IMR-90 (cell line): ENCODE measurements at regions not wholly inside any gene's neighbourhood (a gene's known extent, or its start where the extent isn't known, plus 50 kb on each side); places are given as distances from the start of the nearest gene placed in this dataset.

ENCODE experiments used
- ATAC-seq: fragments of 200-7000 bp; cut with Tn5 transposase; 2 replicates; pipeline ENCODE4 v1.9.1; 2020; ENCODE audit warnings: low read depth, mild to moderate bottlenecking, moderate library complexity
- BruUV-seq: library from RNA; stranded (reverse); fragments of 400-500 nt; replicated peaks from 2 replicates; lab custom pipeline; 2021; lab: Mats Ljungman, UMichigan
- CTCF ChIA-PET: fragments of 300-600 bp; formaldehyde crosslinking; extraction: SDS; loops from one replicate; lab custom pipeline; 2021; ENCODE audit warnings: antibody characterized with exemption; lab: Yijun Ruan, JAX
- POLR2A ChIA-PET: fragments of 300-600 bp; sonication (Branson Sonifier 250); formaldehyde crosslinking; loops from one replicate; lab custom pipeline; 2022; ENCODE audit warnings: antibody characterized with exemption; ENCODE audit not compliant: unreplicated experiment; lab: Charles Lee
- DNase-seq: peaks from one replicate; pipeline ENCODE4 v3.0.0; 2013
- H2AFZ ChIP-seq: replicated peaks from 2 replicates; pipeline ENCODE3; 2013; ENCODE audit warnings: low read length, mild to moderate bottlenecking; ENCODE audit not compliant: poor library complexity
- H2AK5ac ChIP-seq: 2 replicates; pipeline ENCODE4 v1.6.1; 2013; ENCODE audit warnings: low read depth, low read length, inconsistent platforms
- H2AK9ac ChIP-seq: replicated peaks from 2 replicates; pipeline ENCODE3; 2013; ENCODE audit warnings: mild to moderate bottlenecking, low read depth, low read length, moderate library complexity; ENCODE audit not compliant: poor library complexity
- H2BK120ac ChIP-seq: 2 replicates; pipeline ENCODE4 v1.6.1; 2013; ENCODE audit warnings: low read depth, low read length, inconsistent platforms
- H2BK15ac ChIP-seq: 3 replicates; pipeline ENCODE4 v1.6.1; 2013; ENCODE audit warnings: low read depth, low read length, inconsistent platforms
- H2BK20ac ChIP-seq: 2 replicates; pipeline ENCODE4 v1.6.1; 2013; ENCODE audit warnings: low read depth, mild to moderate bottlenecking, inconsistent platforms, low read length, moderate library complexity
- H2BK5ac ChIP-seq: 2 replicates; pipeline ENCODE4 v1.6.1; 2013; ENCODE audit warnings: mild to moderate bottlenecking, low read depth, low read length, inconsistent platforms; ENCODE audit not compliant: poor library complexity, severe bottlenecking
- H3K14ac ChIP-seq: replicated peaks from 2 replicates; pipeline ENCODE4 v1.6.1; 2013; ENCODE audit warnings: low read depth, low read length, inconsistent platforms
- H3K18ac ChIP-seq: 2 replicates; pipeline ENCODE4 v1.6.1; 2013; ENCODE audit warnings: low read depth, low read length, control low read depth
- H3K23ac ChIP-seq: 2 replicates; pipeline ENCODE4 v1.6.1; 2013; ENCODE audit warnings: low read depth, low read length, inconsistent platforms
- H3K27ac ChIP-seq: 2 replicates; pipeline ENCODE4 v1.5.1; 2013; ENCODE audit warnings: mild to moderate bottlenecking, control low read depth, low read length; ENCODE audit not compliant: insufficient read depth
- H3K27me3 ChIP-seq: 2 replicates; pipeline ENCODE4 v1.6.1; 2013; ENCODE audit warnings: low read length; ENCODE audit not compliant: control insufficient read depth, insufficient read depth
- H3K36me3 ChIP-seq: 2 replicates; pipeline ENCODE4 v1.6.1; 2013; ENCODE audit warnings: low read length, mixed read lengths; ENCODE audit not compliant: control insufficient read depth, insufficient read depth
- H3K4ac ChIP-seq: 2 replicates; pipeline ENCODE4 v1.6.1; 2013; ENCODE audit warnings: low read depth, low read length, inconsistent platforms
- H3K4me1 ChIP-seq: 2 replicates; pipeline ENCODE4 v1.6.1; 2013; ENCODE audit warnings: low read length, mixed read lengths; ENCODE audit not compliant: control insufficient read depth, insufficient read depth
- H3K4me2 ChIP-seq: 2 replicates; pipeline ENCODE4 v1.6.1; 2013; ENCODE audit warnings: low read depth, mild to moderate bottlenecking, control low read depth, low read length, moderate library complexity
- H3K4me3 ChIP-seq: 2 replicates; pipeline ENCODE4 v1.5.1; 2013; ENCODE audit warnings: low read depth, mild to moderate bottlenecking, control low read depth, low read length, moderate library complexity; ENCODE audit not compliant: insufficient read depth
- H3K56ac ChIP-seq: 2 replicates; pipeline ENCODE4 v1.6.1; 2013; ENCODE audit warnings: low read length, inconsistent platforms; ENCODE audit not compliant: insufficient read depth; ENCODE audit errors: extremely low read depth
- H3K79me1 ChIP-seq, 2 experiments: 2 replicates each; pipeline ENCODE4 v1.6.1; 2013; ENCODE audit warnings: low read length in 2 of 2, inconsistent platforms in 1 of 2, low read depth in 1 of 2
- H3K9ac ChIP-seq: 2 replicates; pipeline ENCODE4 v1.6.1; 2013; ENCODE audit warnings: low read depth, low read length, control low read depth
- H3K9me1 ChIP-seq: 2 replicates; pipeline ENCODE4 v1.6.1; 2013; ENCODE audit warnings: low read length, inconsistent platforms; ENCODE audit not compliant: insufficient read depth
- H3K9me3 ChIP-seq: 2 replicates; pipeline ENCODE4 v1.6.1; 2013; ENCODE audit warnings: low read length; ENCODE audit not compliant: control insufficient read depth, insufficient read depth
- H4K20me1 ChIP-seq: 2 replicates; pipeline ENCODE4 v1.6.1; 2013; ENCODE audit warnings: low read length, inconsistent platforms; ENCODE audit not compliant: insufficient read depth
- H4K5ac ChIP-seq: 2 replicates; pipeline ENCODE4 v1.6.1; 2013; ENCODE audit warnings: mild to moderate bottlenecking, low read depth, low read length, control low read depth
- H4K8ac ChIP-seq, 2 experiments: 2 replicates each; pipeline ENCODE4 v1.6.1; 2013; ENCODE audit warnings: low read depth in 2 of 2, low read length in 2 of 2, control low read depth in 1 of 2, inconsistent platforms in 1 of 2
- H4K91ac ChIP-seq: 2 replicates; pipeline ENCODE4 v1.6.1; 2013; ENCODE audit warnings: low read depth, low read length, inconsistent platforms; ENCODE audit not compliant: insufficient read depth
- BHLHE40 ChIP-seq: fragments of 150-350 bp; IDR thresholded peaks from 2 replicates; pipeline ENCODE4 v1.6.1; 2016; ENCODE audit warnings: mild to moderate bottlenecking, low read depth, low read length
- WGBS, 2 experiments: methylation state at CpG; one replicate each; pipeline versions ENCODE4 v1.1.5 to v1.1.7; 2013; ENCODE audit warnings: missing lambda C conversion rate in 2 of 2; ENCODE audit not compliant: insufficient read length in 1 of 2; ENCODE audit errors: extremely low coverage in 2 of 2; 5-methylcytosine and 5-hydroxymethylcytosine counted together
- dilution Hi-C: fragments of 300-500 bp; cut with HindIII; formaldehyde crosslinking; loops from one replicate; pipeline ENCODE4 v1.14.3; 2018; ENCODE audit warnings: low sequenced_read_pairs; ENCODE audit not compliant: unreplicated experiment
- in situ Hi-C: fragments of 300-500 bp; cut with MboI; formaldehyde crosslinking; loops from 3 replicates; pipeline ENCODE4 v1.14.3; 2019; ENCODE audit warnings: low sequenced_read_pairs, inconsistent platforms, mixed read lengths
- intact Hi-C: fragments of 100-400 bp; cut with micrococcal nuclease; formaldehyde crosslinking; loops from 2 replicates; pipeline ENCODE4 v1.10.0; 2022

GRCh38 chr2:67707896-67708295 lies 310.8 kb downstream of the ETAA1 start:
- no peak overlapping the region for H3K27ac ChIP-seq
- H3K79me1 ChIP-seq: no peaks in the 10 kb centered on the region
- no peak overlapping the region for H3K14ac ChIP-seq
- no peak overlapping the region for H3K56ac ChIP-seq
- no peak overlapping the region for H2AK5ac ChIP-seq
- no CpG with 5 or more reads among the region's 3 CpGs for WGBS, 2 experiments
- H3K4ac ChIP-seq: no peak overlapping the region
- no peak overlapping the region for H3K4me2 ChIP-seq
- no peak overlapping the region for H2BK5ac ChIP-seq
- H4K20me1 ChIP-seq: no peaks in the 10 kb centered on the region
- no peak overlapping the region for H4K91ac ChIP-seq
- no peaks in the 10 kb centered on the region for H3K4me1 ChIP-seq
- in situ Hi-C loops (no loop called here), intact Hi-C loops (no loop called here), dilution Hi-C loops (no loop called here)
- H2BK15ac ChIP-seq: no peak overlapping the region
- no peak overlapping the region for H3K4me3 ChIP-seq
- H2AFZ ChIP-seq: no peak overlapping the region
- POLR2A ChIA-PET: no interaction called here
- H4K8ac ChIP-seq: no peak overlapping the region
- no peak overlapping the region for H3K18ac ChIP-seq
- no peak overlapping the region for H3K9ac ChIP-seq
- no peak overlapping the region for H2BK120ac ChIP-seq
- no peak overlapping the region for H2BK20ac ChIP-seq
- H3K36me3 ChIP-seq: no peaks in the 10 kb centered on the region
- H3K27me3 ChIP-seq: no peaks in the 10 kb centered on the region
- TF ChIP-seq BHLHE40: no peak
- BruUV-seq: no TSS peak
- no peaks in the 10 kb centered on the region for H3K9me3 ChIP-seq
- ATAC-seq: no peak
- CTCF ChIA-PET: no interaction called here
- no peak overlapping the region for H4K5ac ChIP-seq
- no peaks in the 10 kb centered on the region for H3K9me1 ChIP-seq
- no peak overlapping the region for H2AK9ac ChIP-seq
- no peak for DNase-seq
- H3K23ac ChIP-seq: no peak overlapping the region
